ENCODE measurements at regions not wholly inside any gene's neighbourhood (a gene's known extent, or its start where the extent isn't known, plus 50 kb on each side); places are given as distances from the start of the nearest gene placed in this dataset.

DNA sequence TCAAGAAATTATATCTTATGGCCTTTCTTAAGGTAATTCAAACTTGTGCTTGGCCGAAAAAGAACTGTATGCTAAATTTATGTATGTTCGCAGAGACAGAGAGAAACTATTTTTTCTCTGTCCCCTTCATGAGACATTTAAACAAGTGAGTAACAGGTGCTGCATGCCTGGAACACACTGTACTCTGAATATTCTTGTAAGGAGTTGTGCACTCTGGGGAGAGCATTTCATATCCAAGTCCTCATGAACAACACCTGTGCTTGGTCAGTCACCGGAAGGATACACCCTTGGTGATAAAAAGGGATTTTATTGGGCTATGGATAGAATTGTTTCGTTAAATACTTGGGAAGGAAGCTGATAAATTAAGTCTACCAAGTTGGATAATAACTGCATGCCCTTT, 220.8 kb upstream of the NRIP1 start (continued):
- no peak for TF ChIP-seq POLR2AphosphoS5 (IDR thresholded peaks at IDR 0.05; ENCODE audit: low read depth)
- TF ChIP-seq, protein P1, sequence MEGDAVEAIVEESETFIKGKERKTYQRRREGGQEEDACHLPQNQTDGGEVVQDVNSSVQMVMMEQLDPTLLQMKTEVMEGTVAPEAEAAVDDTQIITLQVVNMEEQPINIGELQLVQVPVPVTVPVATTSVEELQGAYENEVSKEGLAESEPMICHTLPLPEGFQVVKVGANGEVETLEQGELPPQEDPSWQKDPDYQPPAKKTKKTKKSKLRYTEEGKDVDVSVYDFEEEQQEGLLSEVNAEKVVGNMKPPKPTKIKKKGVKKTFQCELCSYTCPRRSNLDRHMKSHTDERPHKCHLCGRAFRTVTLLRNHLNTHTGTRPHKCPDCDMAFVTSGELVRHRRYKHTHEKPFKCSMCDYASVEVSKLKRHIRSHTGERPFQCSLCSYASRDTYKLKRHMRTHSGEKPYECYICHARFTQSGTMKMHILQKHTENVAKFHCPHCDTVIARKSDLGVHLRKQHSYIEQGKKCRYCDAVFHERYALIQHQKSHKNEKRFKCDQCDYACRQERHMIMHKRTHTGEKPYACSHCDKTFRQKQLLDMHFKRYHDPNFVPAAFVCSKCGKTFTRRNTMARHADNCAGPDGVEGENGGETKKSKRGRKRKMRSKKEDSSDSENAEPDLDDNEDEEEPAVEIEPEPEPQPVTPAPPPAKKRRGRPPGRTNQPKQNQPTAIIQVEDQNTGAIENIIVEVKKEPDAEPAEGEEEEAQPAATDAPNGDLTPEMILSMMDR (conservative IDR thresholded peaks at IDR 0.05; ENCODE audit: low read depth in 2 of 2): no peak

DNA sequence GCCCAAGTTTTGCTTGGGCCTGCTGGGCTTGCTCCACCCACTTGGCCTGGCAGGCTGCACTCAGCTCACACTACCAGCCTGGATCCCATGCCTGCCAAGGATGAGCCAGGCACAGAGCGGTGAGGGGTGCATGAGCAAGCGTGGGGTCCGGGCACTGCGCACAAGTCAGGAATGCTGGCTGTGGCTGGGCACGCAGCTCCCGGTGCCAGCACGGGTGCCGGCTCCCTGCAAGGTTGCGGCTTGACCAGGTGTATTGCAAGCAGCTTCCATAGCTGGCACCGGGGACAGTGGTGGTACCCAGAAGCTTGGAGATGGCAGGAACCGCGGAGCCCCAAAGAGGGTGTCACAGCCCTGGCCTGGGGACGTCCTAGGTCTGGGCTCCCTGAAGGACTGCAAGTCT, 224.4 kb upstream of the NRIP1 start:
- no peak for ATAC-seq
- H3K4me1 Mint-ChIP-seq: peaks cover 15% of the 10 kb centered on the region
- H2AFZ ChIP-seq: no peak overlapping the region

DNA sequence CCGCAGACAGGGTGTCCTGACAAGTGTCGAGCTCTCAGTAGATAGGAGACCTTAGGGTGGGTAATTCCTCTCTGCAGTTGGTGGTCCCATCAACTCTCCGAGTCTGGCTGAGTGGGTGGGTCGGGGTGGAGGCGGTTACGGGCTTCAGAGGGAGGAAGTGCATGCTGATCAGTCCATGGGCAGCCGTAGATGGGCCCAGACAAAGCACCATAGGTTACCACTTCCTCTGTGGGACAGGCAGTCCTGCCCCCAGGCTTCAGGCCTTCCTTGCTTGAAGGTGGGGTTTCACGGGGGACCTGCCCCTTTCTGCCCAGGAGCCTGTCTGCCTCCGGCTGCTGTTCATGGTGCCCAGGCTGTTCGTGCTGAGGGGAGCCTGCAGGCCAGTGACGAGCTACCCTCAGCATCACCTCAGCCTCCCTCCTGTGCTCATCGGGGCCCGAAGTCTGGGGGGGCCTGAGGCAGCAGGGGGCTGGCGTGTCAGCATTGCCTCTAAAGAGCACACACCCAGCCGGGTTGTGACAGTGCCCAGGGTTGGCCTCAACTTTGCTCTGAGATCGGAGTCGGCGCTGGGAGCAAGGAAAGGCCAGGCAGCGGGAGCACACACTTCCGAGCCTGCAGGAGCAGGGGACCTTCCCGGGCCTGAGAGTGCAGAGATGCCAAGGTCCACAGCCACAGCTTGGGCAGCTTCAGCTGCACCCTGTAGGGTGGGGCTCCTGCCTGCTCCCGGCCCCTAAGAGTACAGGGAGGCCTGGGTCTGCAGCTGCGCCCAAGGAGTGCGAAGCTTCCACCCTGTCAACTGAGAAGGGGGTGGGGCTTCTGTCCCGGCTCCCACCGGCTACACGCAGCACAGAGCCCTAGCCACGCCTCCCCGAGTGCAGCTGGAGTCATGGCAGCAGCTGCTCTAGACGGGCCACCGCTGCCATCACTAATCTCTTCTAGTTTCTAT, 225.4 kb upstream of the NRIP1 start:
- DNase-seq (ENCODE audit: low spot score): peak; percentile 86
- ATAC-seq: peak; percentile 99

More for the DNA sequence above, 224.4 kb upstream of the NRIP1 start:
- Histone ChIP-seq H3K27ac (ENCODE audit: low read depth) (no peak overlapping the region), H3K4me2 (no peak overlapping the region), H3K36me3 (ENCODE audit: insufficient read depth) (no peaks in the 10 kb centered on the region), H3K4me3 (no peak overlapping the region), H4K20me1 (replicated peaks; ENCODE audit: insufficient read depth) (no peaks in the 10 kb centered on the region), H3K27me3 (ENCODE audit: insufficient read depth) (no peaks in the 10 kb centered on the region), H3K4me1 (ENCODE audit: insufficient read depth) (no peaks in the 10 kb centered on the region), H3K9me2 (ENCODE audit: insufficient read depth) (peaks cover 6% of the 10 kb centered on the region; the same call in 1 of the 2 replicates), H3F3A (replicated peaks; ENCODE audit: low read depth) (no peaks in the 10 kb centered on the region), H3K79me2 (replicated peaks; ENCODE audit: insufficient read depth) (no peaks in the 10 kb centered on the region)
- Mint-ChIP-seq H3K9me3 (no peaks in the 10 kb centered on the region), H3K4me3 (no peak overlapping the region), H3K27me3 (ENCODE audit: insufficient read depth, low read depth, poor library complexity) (peaks cover 4% of the 10 kb centered on the region), H3K36me3 (ENCODE audit: low read depth) (no peaks in the 10 kb centered on the region), H3K27ac (no peak overlapping the region)
- TF ChIP-seq ZNF331 (CRISPR knock-in tag; IDR thresholded peaks at IDR 0.05; ENCODE audit: low read depth): no peak
- no peak for TF ChIP-seq EZH2 (IDR thresholded peaks at IDR 0.05; ENCODE audit: low read depth, unreplicated experiment)
- TF ChIP-seq, protein P1 (conservative IDR thresholded peaks at IDR 0.05; ENCODE audit: low read depth in 2 of 2): no peak
- no peak for TF ChIP-seq CREB1 (CRISPR knock-in tag; IDR thresholded peaks at IDR 0.05; ENCODE audit: low read depth)
- no peak for TF ChIP-seq JUNB (IDR thresholded peaks at IDR 0.05; ENCODE audit: unreplicated experiment)
- TF ChIP-seq EZH2phosphoT487 (IDR thresholded peaks at IDR 0.05; ENCODE audit: unreplicated experiment): no peak
- no peak for TF ChIP-seq NANOG (IDR thresholded peaks at IDR 0.05; ENCODE audit: borderline replicate concordance)
- TF ChIP-seq POLR2AphosphoS5 (IDR thresholded peaks at IDR 0.05; ENCODE audit: low read depth): no peak
- no peak for DNase-seq (ENCODE audit: low spot score)

More for the DNA sequence above, 225.4 kb upstream of the NRIP1 start:
- H3K27ac ChIP-seq (ENCODE audit: low read depth): no peak overlapping the region
- Mint-ChIP-seq H3K4me3 (no peak overlapping the region), H3K4me1 (peaks cover 15% of the 10 kb centered on the region), H3K36me3 (ENCODE audit: low read depth) (no peaks in the 10 kb centered on the region), H3K27ac (no peak overlapping the region), H3K9me3 (no peaks in the 10 kb centered on the region), H3K27me3 (ENCODE audit: insufficient read depth, low read depth, poor library complexity) (peaks cover 4% of the 10 kb centered on the region)
- H3K4me1 ChIP-seq (ENCODE audit: insufficient read depth): no peaks in the 10 kb centered on the region
- no peak for TF ChIP-seq POLR2AphosphoS5 (IDR thresholded peaks at IDR 0.05; ENCODE audit: low read depth)
- no peak for TF ChIP-seq EZH2phosphoT487 (IDR thresholded peaks at IDR 0.05; ENCODE audit: unreplicated experiment)
- no peak for TF ChIP-seq STAT1 (IDR thresholded peaks at IDR 0.05; ENCODE audit: unreplicated experiment)
- TF ChIP-seq NANOG (IDR thresholded peaks at IDR 0.05; ENCODE audit: borderline replicate concordance): no peak
- TF ChIP-seq, protein P2, sequence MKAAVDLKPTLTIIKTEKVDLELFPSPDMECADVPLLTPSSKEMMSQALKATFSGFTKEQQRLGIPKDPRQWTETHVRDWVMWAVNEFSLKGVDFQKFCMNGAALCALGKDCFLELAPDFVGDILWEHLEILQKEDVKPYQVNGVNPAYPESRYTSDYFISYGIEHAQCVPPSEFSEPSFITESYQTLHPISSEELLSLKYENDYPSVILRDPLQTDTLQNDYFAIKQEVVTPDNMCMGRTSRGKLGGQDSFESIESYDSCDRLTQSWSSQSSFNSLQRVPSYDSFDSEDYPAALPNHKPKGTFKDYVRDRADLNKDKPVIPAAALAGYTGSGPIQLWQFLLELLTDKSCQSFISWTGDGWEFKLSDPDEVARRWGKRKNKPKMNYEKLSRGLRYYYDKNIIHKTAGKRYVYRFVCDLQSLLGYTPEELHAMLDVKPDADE (IDR thresholded peaks at IDR 0.05): no peak
- TF ChIP-seq, protein P1 (conservative IDR thresholded peaks at IDR 0.05; ENCODE audit: low read depth in 2 of 2): no peak
- no peak for TF ChIP-seq ZNF114 (CRISPR knock-in tag; IDR thresholded peaks at IDR 0.05)
- H3K9me2 ChIP-seq (ENCODE audit: insufficient read depth): peaks cover under 1% of the 10 kb centered on the region; the same call in 1 of the 2 replicates
- H4K20me1 ChIP-seq (replicated peaks; ENCODE audit: insufficient read depth): no peaks in the 10 kb centered on the region
- H3K27me3 ChIP-seq (ENCODE audit: insufficient read depth): no peaks in the 10 kb centered on the region
- no peak overlapping the region for H3K4me2 ChIP-seq
- H3K36me3 ChIP-seq (ENCODE audit: insufficient read depth): no peaks in the 10 kb centered on the region
- H2AFZ ChIP-seq: peak overlapping the region; percentile 80
- no peaks in the 10 kb centered on the region for H3K79me2 ChIP-seq (replicated peaks; ENCODE audit: insufficient read depth)
- no peak overlapping the region for H3K4me3 ChIP-seq
- H3F3A ChIP-seq (replicated peaks; ENCODE audit: low read depth): no peaks in the 10 kb centered on the region

All from GM23338 (cell line).